Activated CD8-positive, alpha-beta T cell treated with anti-CD3 and anti-CD28 coated beads, Interleukin-2, amount 10 ng/mL, durations not matched to agents 7 days and 5 days (primary cell): ENCODE measurements at regions not wholly inside any gene's neighbourhood (a gene's known extent, or its start where the extent isn't known, plus 50 kb on each side); places are given as distances from the start of the nearest gene placed in this dataset.
"Not testable (repeated sequence)": the region's sequence is repeated elsewhere in the genome, so short reads cannot be mapped to it uniquely, and the experiment has no call there.

Experiments
- ATAC-seq: fragments of 150-1000 bp; cut with Tn5 transposase; one replicate; pipeline ENCODE4 v1.10.0; 2021; ENCODE audit warnings: moderate library complexity
- CTCF ChIA-PET: fragments of 350-600 bp; sonication (Branson Sonifier 250); formaldehyde crosslinking; loops from one replicate; lab custom pipeline; 2021; ENCODE audit warnings: antibody characterized with exemption; lab: Charles Lee
- POLR2A ChIA-PET: fragments of 350-600 bp; sonication (Branson Sonifier 250); formaldehyde crosslinking; loops from one replicate; lab custom pipeline; 2021; ENCODE audit warnings: antibody characterized with exemption; lab: Charles Lee
- DNase-seq: peaks from one replicate; pipeline ENCODE4 v3.0.0-alpha.2; 2020
- H3K27ac Mint-ChIP-seq: one replicate; pipeline ENCODE4 v1.8.0; 2021; ENCODE audit warnings: mild to moderate bottlenecking, mixed read lengths
- H3K27me3 Mint-ChIP-seq: one replicate; pipeline ENCODE4 v1.8.0; 2021; ENCODE audit warnings: low read depth, mixed read lengths
- H3K36me3 Mint-ChIP-seq: one replicate; pipeline ENCODE4 v1.8.0; 2021; ENCODE audit warnings: low read depth, mixed read lengths
- H3K4me1 Mint-ChIP-seq: one replicate; pipeline ENCODE4 v1.8.0; 2021; ENCODE audit warnings: low read depth, mixed read lengths
- H3K4me3 Mint-ChIP-seq: one replicate; pipeline ENCODE4 v1.8.0; 2021; ENCODE audit warnings: mild to moderate bottlenecking, mixed read lengths
- H3K9me3 Mint-ChIP-seq: one replicate; pipeline ENCODE4 v1.8.0; 2022; ENCODE audit warnings: mixed read lengths; ENCODE audit not compliant: insufficient read depth

DNA sequence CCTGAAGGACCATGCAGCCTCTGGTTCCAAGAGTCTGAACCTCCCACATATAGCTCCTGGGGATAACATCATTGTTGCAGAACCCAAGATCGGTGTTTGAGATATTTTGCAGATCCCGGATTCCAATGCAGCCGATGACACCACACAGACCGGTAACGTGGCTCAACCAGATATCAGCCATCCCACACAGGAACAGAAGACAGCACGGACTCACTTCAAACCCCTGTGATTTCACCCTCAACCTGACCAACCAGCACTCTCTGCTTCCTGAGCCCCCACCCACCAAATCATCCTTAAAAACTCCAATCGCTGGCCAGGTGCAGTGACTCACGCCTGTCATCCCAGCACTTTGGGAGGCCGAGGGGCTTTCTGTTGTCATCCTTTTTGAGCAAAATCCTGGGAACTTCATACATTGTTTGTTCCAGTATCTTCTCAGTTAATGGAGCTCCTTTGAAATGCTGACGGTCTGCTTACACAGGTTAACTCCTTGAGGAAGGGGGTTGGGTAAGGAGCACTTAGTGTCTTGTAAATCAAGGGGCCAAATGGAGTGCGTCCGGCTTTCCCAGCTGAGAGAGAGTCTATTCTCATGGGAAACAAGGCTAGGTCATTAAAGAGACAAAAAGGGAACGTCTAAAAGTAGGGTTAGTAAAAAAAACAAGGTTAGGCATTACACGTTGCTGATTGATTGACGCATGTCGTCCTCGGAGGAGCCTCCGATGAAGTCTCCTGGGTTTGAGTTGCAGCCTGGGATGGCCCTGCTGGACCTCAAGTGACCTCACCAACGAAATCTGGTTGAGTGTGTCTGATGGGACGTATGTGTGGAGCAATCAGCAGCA is 230.4 kb downstream of the CRLF2 start:
- ChIA-PET POLR2A (no interaction called here), CTCF (no interaction called here)
- no peak overlapping the region for H3K4me3 Mint-ChIP-seq
- DNase-seq (no peak), ATAC-seq (no peak)
- peaks cover 14% of the 10 kb centered on the region for H3K27me3 Mint-ChIP-seq
- peak overlapping the region; percentile 25 for H3K27ac Mint-ChIP-seq
- H3K36me3 Mint-ChIP-seq: no peaks in the 10 kb centered on the region
- H3K4me1 Mint-ChIP-seq: no peaks in the 10 kb centered on the region
- H3K9me3 Mint-ChIP-seq: peaks cover 3% of the 10 kb centered on the region

DNA sequence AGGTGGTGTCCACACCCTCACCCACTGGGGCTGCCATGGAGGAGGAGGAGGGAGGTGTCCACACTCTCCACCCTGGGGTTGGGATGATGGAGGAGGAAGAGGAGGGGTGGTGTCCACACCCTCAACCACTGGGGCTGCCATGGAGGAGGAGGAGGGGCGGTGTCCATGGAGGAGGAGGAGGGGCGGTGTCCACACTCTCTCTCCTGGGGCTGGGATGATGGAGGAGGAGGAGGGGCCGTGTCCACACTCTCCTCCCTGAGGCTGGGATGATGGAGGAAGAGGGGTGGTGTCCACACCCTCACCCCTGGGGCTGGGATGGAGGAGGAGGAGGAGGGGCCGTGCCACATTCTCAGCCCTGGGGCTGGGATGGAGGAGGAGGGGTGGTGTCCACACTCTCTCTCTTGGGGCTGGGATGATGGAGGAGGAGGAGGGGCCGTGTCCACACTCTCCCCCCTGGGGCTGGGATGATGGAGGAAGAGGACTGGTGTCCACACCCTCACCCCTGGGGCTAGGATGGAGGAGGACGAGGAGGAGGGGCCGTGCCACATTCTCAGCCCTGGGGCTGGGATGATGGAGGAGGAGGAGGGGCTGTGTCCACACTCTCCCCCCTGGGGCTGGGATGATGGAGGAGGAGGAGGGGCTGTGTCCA is 231.7 kb downstream of the CRLF2 start:
- ATAC-seq (no peak), DNase-seq (no peak)
- H3K27ac Mint-ChIP-seq: peak overlapping the region; percentile 21
- ChIA-PET CTCF (no interaction called here), POLR2A (no interaction called here)
- H3K9me3 Mint-ChIP-seq: peaks cover 3% of the 10 kb centered on the region
- H3K36me3 Mint-ChIP-seq: no peaks in the 10 kb centered on the region
- no peak overlapping the region for H3K4me3 Mint-ChIP-seq
- peaks cover 14% of the 10 kb centered on the region for H3K27me3 Mint-ChIP-seq
- no peaks in the 10 kb centered on the region for H3K4me1 Mint-ChIP-seq

DNA sequence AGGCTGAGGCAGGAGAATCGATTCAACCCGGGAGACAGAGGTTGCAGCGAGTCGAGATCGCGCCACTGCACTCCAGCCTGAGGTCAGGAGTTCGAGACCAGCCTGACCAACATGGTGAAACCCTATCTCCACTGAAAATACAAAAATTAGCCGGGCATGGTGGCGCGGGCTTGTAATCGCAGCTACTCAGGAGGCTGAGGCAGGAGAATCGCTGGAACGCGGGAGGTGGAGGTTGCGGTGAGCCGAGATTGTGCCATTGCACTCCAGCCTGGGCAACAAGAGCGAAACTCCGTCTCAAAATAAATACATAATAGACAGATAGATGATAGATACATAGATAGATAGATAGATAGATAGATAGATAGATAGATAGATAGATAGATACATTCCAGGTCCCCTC is 233.3 kb downstream of the CRLF2 start:
- peaks cover 14% of the 10 kb centered on the region for H3K27me3 Mint-ChIP-seq
- H3K4me1 Mint-ChIP-seq, H3K27ac Mint-ChIP-seq, POLR2A ChIA-PET, H3K9me3 Mint-ChIP-seq, H3K36me3 Mint-ChIP-seq, H3K4me3 Mint-ChIP-seq, CTCF ChIA-PET, ATAC-seq, DNase-seq: not testable (repeated sequence)

DNA sequence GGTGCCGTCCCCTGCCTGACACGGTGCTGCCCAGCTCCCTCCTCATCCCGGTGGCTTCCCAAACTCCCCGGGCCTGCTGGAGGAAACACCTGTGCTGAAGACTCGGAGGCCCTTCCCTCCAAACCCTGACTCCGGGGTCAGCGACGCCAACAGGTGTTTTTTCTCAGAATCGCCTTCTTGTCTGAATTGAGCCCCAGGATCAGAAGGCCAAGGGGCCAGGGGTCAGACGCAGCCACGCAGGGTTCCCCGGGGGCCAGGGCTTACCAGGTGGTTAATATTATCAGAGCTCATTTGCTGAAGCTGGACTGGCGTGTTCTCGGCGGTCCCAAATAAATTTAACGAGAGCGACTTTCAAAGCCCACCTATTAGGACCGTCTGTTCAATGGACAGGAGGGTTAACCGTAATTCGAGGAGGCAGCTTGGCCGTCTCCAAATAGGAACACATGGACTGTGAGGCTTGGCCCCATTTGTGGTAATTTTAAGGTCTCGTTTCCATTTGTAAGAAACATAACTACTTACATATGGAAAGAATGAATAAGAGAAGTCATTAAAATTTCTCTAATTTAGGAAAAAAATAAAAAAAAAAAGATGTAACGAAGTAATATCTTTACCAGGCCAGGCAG is 239.3 kb downstream of the CRLF2 start:
- no peak for DNase-seq
- no peaks in the 10 kb centered on the region for H3K36me3 Mint-ChIP-seq
- no peak for ATAC-seq
- ChIA-PET CTCF (no interaction called here), POLR2A (no interaction called here)
- no peak overlapping the region for H3K4me3 Mint-ChIP-seq
- no peak overlapping the region for H3K27ac Mint-ChIP-seq
- no peaks in the 10 kb centered on the region for H3K4me1 Mint-ChIP-seq
- H3K9me3 Mint-ChIP-seq: no peaks in the 10 kb centered on the region
- no peaks in the 10 kb centered on the region for H3K27me3 Mint-ChIP-seq

DNA sequence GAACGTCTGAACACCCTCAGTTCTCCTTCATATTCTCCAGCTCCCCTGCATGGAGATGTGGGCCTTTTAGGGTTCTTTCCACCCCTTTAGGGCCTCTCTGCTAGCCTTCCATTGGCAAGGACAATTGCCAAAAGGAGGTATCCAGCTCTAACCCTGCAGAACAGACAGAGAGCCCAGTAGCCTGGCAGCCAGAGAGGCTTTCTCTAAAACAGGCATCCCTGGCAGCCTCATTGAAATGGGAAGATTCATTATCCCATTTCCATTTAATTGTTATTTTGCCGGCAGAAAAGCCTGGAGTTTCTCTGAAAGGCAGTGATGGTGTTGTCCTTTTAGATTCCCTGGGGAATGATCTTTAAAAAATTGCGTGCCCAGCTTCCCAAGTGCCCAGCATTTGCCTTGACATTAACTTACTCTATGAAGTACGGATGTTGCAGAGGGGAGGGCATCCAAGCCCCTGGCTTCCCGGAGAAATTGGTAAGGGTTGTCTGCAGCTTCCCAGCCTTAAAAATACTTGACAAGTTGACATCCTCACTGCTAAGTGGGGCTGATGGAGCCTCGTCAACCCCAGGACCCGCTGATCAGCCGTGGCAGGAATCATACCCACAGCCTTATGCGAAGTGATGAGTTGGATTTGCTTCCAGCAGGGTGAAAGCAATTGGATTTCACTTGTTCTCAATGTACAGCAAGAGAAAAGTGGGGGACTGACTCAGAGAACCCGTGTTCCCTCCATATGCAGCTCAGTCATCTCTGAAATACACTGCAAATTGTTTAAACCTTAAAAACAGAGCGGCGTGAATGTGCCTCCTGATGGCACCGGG is 244.1 kb downstream of the CRLF2 start:
- no peak overlapping the region for H3K4me3 Mint-ChIP-seq
- ATAC-seq: no peak

DNA sequence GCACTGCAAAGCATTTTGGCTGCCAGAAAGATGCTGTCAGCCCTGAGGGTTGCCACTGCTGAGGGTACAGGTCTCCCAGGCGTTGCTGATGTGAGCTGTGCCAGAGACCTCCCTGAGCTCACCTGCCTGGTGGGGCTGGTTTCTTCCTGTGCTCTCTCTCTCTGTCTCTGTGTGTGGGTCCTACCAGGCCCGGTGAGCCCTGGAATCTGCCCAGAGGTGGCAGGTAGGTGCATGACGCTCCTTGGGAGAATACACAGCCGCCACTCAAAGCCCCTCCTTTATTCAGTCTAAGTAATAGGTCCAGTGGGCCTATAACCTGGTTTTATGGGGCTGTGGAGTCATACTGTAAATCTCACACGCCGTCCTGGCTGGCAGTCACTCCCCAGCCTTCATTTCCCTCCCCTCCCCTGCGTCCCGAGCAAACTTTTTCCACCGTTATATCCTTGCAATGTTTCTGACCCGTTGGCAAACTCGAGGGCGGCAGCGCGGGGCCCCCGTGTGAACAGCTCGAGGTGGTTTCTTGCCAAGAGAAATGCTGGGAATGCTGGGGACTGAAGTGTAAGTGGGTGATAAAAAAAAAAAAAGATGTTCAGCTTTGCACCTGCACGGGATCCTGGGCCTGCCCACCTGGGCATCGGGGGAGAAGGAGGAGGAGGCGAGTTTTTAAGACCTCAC is 245.9 kb downstream of the CRLF2 start:
- ATAC-seq (no peak), DNase-seq (no peak)
- ChIA-PET POLR2A (no interaction called here), CTCF (no interaction called here)
- Mint-ChIP-seq H3K9me3 (no peaks in the 10 kb centered on the region), H3K4me1 (no peaks in the 10 kb centered on the region), H3K36me3 (no peaks in the 10 kb centered on the region), H3K27ac (no peak overlapping the region), H3K27me3 (no peaks in the 10 kb centered on the region), H3K4me3 (no peak overlapping the region)

More for the DNA sequence above, 244.1 kb downstream of the CRLF2 start:
- no peaks in the 10 kb centered on the region for H3K36me3 Mint-ChIP-seq
- no peak overlapping the region for H3K27ac Mint-ChIP-seq
- no peak for DNase-seq
- H3K27me3 Mint-ChIP-seq: no peaks in the 10 kb centered on the region
- ChIA-PET CTCF (no interaction called here), POLR2A (no interaction called here)
- H3K9me3 Mint-ChIP-seq: no peaks in the 10 kb centered on the region
- H3K4me1 Mint-ChIP-seq: no peaks in the 10 kb centered on the region

DNA sequence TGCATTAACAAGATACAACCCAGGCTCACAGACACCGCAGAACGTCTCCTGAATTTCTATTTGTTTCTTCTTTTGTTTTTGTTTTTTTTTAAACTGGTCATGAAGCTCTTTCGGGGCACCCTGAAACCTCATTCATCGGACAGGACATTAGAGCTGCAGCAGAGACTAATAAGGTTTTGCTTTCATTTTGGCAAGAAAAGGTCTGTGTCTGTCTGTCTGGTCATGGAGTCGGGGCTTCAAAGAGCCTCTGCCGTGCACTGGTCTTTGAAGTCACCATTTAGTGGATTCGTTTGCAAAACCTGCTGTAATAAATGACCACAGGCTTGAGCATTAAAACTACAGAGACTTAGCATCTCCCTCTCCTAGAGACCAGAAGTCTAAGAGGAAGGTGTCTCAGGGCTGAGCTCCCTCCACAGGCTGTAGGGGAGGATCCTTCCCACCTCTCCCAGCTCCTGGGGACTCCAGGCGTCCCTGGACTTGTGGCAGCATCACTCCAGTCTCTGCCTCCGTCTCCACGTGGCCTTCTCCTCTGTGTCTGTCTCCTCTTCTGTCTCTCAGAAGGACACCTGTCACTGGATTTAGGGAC is 247.5 kb downstream of the CRLF2 start:
- H3K9me3 Mint-ChIP-seq: no peaks in the 10 kb centered on the region
- POLR2A ChIA-PET: no interaction called here
- no peak for ATAC-seq
- CTCF ChIA-PET: no interaction called here
- H3K27ac Mint-ChIP-seq: no peak overlapping the region
- no peaks in the 10 kb centered on the region for H3K4me1 Mint-ChIP-seq
- no peaks in the 10 kb centered on the region for H3K36me3 Mint-ChIP-seq
- H3K4me3 Mint-ChIP-seq: peak overlapping the region; percentile 36
- DNase-seq: no peak
- no peaks in the 10 kb centered on the region for H3K27me3 Mint-ChIP-seq

DNA sequence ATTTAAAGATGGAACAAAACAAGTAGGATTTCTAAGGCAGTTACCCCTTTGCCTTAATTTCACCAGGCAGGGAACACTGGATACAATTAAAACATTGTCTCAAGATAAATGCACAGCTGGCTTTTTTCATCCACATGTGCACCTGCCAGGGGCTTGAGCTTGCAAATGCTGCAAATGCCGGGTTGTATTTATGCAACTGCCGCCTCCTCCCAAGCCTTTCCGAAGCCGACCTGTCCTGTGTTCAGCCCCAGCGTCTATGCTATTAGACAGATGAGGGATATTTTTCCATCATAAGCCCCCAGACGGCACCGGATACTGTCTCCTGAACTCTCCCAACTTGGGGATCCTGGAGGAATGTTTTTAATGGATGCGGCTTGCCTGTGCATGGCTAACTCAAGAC is 251.6 kb downstream of the CRLF2 start:
- CTCF ChIA-PET: no interaction called here
- ATAC-seq: no peak

DNA sequence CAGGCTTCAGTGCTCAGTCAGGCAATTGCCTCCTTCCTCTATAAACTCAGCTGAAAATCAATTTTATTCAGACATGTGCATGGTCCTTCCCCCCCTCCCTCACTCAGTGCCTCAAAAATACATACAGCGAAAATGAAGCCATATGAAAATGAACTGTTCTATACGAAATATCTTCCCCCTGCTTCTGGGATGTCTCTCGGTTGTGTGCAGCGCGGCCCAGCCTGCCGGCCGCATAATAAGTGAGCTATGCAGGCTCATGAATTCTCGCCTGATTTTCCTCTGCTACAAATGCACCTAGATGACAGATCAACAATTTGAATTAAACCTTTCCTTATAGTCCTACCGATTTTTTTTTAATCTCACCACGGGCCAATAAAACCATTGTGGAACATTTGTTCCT is 252.9 kb downstream of the CRLF2 start:
- H3K4me1 Mint-ChIP-seq: no peaks in the 10 kb centered on the region
- H3K27ac Mint-ChIP-seq: no peak overlapping the region
- peaks cover 4% of the 10 kb centered on the region for H3K9me3 Mint-ChIP-seq
- H3K36me3 Mint-ChIP-seq: no peaks in the 10 kb centered on the region
- no peak overlapping the region for H3K4me3 Mint-ChIP-seq
- POLR2A ChIA-PET: no interaction called here
- CTCF ChIA-PET: no interaction called here
- DNase-seq (no peak), ATAC-seq (no peak)
- H3K27me3 Mint-ChIP-seq: no peaks in the 10 kb centered on the region

More for the DNA sequence above, 251.6 kb downstream of the CRLF2 start:
- no peak overlapping the region for H3K27ac Mint-ChIP-seq
- H3K36me3 Mint-ChIP-seq: no peaks in the 10 kb centered on the region
- H3K27me3 Mint-ChIP-seq: no peaks in the 10 kb centered on the region
- H3K4me1 Mint-ChIP-seq: no peaks in the 10 kb centered on the region
- H3K9me3 Mint-ChIP-seq: peaks cover 4% of the 10 kb centered on the region
- DNase-seq: no peak
- POLR2A ChIA-PET: no interaction called here
- H3K4me3 Mint-ChIP-seq: no peak overlapping the region

DNA sequence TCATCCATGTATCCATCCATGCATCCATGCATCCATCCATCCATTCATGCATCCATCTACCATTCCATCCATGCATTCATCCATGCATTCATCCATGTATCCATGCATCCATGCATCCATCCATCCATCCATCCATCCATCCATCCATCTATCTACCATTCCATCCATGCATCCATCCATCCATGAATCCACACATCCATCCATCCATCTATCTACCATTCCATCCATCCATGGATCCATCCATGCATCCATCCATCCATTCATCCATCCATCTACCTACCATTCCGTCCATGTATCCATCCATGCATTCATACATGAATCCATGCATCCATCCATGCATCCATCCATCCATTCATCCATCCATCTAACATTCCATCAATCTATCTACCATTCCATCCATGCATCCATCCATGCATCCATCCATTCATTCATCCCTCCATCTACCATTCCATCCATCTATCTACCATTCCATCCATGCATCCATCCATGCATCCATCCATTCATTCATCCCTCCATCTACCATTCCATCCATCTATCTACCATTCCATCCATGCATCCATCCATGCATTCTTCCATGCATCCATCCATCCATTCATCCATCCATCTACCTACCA is 257.2 kb downstream of the CRLF2 start:
- CTCF ChIA-PET, DNase-seq, H3K27ac Mint-ChIP-seq, H3K4me1 Mint-ChIP-seq, ATAC-seq, H3K27me3 Mint-ChIP-seq, H3K9me3 Mint-ChIP-seq, H3K36me3 Mint-ChIP-seq, POLR2A ChIA-PET, H3K4me3 Mint-ChIP-seq: not testable (repeated sequence)
